GM19452 (cell line): ENCODE measurements at regions not wholly inside any gene's neighbourhood (a gene's known extent, or its start where the extent isn't known, plus 50 kb on each side); places are given as distances from the start of the nearest gene placed in this dataset.
A peak's percentile ranks its signal among the peaks of the same experiment; 100 is the strongest.

ENCODE experiments used
- ATAC-seq: cut with Tn5 transposase; IDR thresholded peaks from one replicate; pipeline ENCODE4 v1.9.1; 2021; ENCODE audit not compliant: unreplicated experiment

GRCh38 chr13:90984756-90985155 lies 362.7 kb upstream of the MIR17HG start:
- ATAC-seq, result no peak

GRCh38 chr13:90995001-90995400 lies 352.5 kb upstream of the MIR17HG start:
- no peak for ATAC-seq

GRCh38 chr13:90995614-90996013 lies 351.9 kb upstream of the MIR17HG start:
- no peak for ATAC-seq

GRCh38 chr13:90997951-90998350 lies 349.5 kb upstream of the MIR17HG start:
- ATAC-seq, result no peak

- ATAC-seq, result no peak
These were observed 348.1 kb upstream of the MIR17HG start for GRCh38 chr13:90999401-90999800.

GRCh38 chr13:91001371-91001770 lies 346.1 kb upstream of the MIR17HG start:
- ATAC-seq, result no peak

GRCh38 chr13:91014696-91015095 lies 332.8 kb upstream of the MIR17HG start:
- ATAC-seq, result no peak

GRCh38 chr13:91017031-91017668 lies 330.3 kb upstream of the MIR17HG start:
- peak; percentile 99 for ATAC-seq

- ATAC-seq, result peak; percentile 24
These were observed 329.8 kb upstream of the MIR17HG start for GRCh38 chr13:91017669-91018053.

- no peak for ATAC-seq
These were observed 326.9 kb upstream of the MIR17HG start for GRCh38 chr13:91020461-91021034.

- ATAC-seq, result no peak
These were observed 323.2 kb upstream of the MIR17HG start for GRCh38 chr13:91024157-91024792.

- ATAC-seq, result no peak
These were observed 322.0 kb upstream of the MIR17HG start for GRCh38 chr13:91025442-91025841.

- no peak for ATAC-seq
These were observed 316.0 kb upstream of the MIR17HG start for GRCh38 chr13:91031508-91031907.

- no peak for ATAC-seq
These were observed 315.4 kb upstream of the MIR17HG start for GRCh38 chr13:91032104-91032503.

GRCh38 chr13:91036886-91037285 lies 310.6 kb upstream of the MIR17HG start:
- no peak for ATAC-seq

GRCh38 chr13:91042870-91043269 lies 304.6 kb upstream of the MIR17HG start:
- no peak for ATAC-seq

GRCh38 chr13:91045351-91046034 lies 302.0 kb upstream of the MIR17HG start:
- ATAC-seq, result no peak

- no peak for ATAC-seq
These were observed 300.7 kb upstream of the MIR17HG start for GRCh38 chr13:91046715-91047327.

- ATAC-seq, result no peak
These were observed 296.5 kb upstream of the MIR17HG start for GRCh38 chr13:91050970-91051369.

GRCh38 chr13:91052876-91053275 lies 294.6 kb upstream of the MIR17HG start:
- ATAC-seq, result no peak

- ATAC-seq, result no peak
These were observed 294.0 kb upstream of the MIR17HG start for GRCh38 chr13:91053318-91054065.
